Natural killer cell treated with Interleukin-12 subunit alpha and Interleukin-12 subunit beta and Interleukin-15 and Interleukin-18, amount 100 ng/mL, for 72 hours (primary cell): ENCODE measurements at regions not wholly inside any gene's neighbourhood (a gene's known extent, or its start where the extent isn't known, plus 50 kb on each side); places are given as distances from the start of the nearest gene placed in this dataset.
"Not testable (repeated sequence)": the region's sequence is repeated elsewhere in the genome, so short reads cannot be mapped to it uniquely, and the experiment has no call there.

Experiments
- ATAC-seq, 2 donors: fragments of 150-1000 bp; cut with Tn5 transposase in 1 of 2; sonication (Bioruptor Pico), chemical (Tn5 transposase) in 1 of 2; 2 replicates each; pipeline ENCODE4 v1.10.0; 2021
- DNase-seq: peaks from one replicate; pipeline ENCODE4 v3.0.0; 2022; ENCODE audit warnings: low spot score
- H3K27ac Mint-ChIP-seq, 2 donors: 1 replicate in 1 of 2; 2 replicates in 1 of 2; pipeline ENCODE4 v1.8.0; 2022; ENCODE audit warnings: mixed read lengths in 2 of 2, mild to moderate bottlenecking in 1 of 2, moderate library complexity in 1 of 2
- H3K27me3 Mint-ChIP-seq, 2 donors: 1 replicate in 1 of 2; 2 replicates in 1 of 2; pipeline ENCODE4 v1.8.0; 2022; ENCODE audit warnings: mixed read lengths in 2 of 2
- H3K36me3 Mint-ChIP-seq: one replicate; pipeline ENCODE4 v1.8.0; 2022; ENCODE audit warnings: mixed read lengths
- H3K4me1 Mint-ChIP-seq, 2 donors: 1 replicate in 1 of 2; 2 replicates in 1 of 2; pipeline ENCODE4 v1.8.0; 2022; ENCODE audit warnings: low read depth in 2 of 2, mixed read lengths in 2 of 2, mild to moderate bottlenecking in 1 of 2
- H3K4me3 Mint-ChIP-seq: one replicate; pipeline ENCODE4 v1.8.0; 2022; ENCODE audit warnings: mixed read lengths
- H3K9me3 Mint-ChIP-seq: 2 replicates; pipeline ENCODE4 v1.8.0; 2022; ENCODE audit warnings: mixed read lengths

- not testable (repeated sequence) for H3K4me1 Mint-ChIP-seq, H3K4me3 Mint-ChIP-seq, ATAC-seq, DNase-seq, H3K27me3 Mint-ChIP-seq, H3K9me3 Mint-ChIP-seq, H3K27ac Mint-ChIP-seq, H3K36me3 Mint-ChIP-seq
These were observed 255.1 kb downstream of the OR4F29 start for GRCh38 chr1:196366-196765.

GRCh38 chr1:191296-192049, 260.0 kb downstream of the OR4F29 start:
- not testable (repeated sequence) for H3K4me3 Mint-ChIP-seq, H3K36me3 Mint-ChIP-seq
- H3K27ac Mint-ChIP-seq: peak overlapping the region in 1 of 2 donors; percentile 59

GRCh38 chr1:190678-191077, 260.8 kb downstream of the OR4F29 start:
- not testable (repeated sequence) for H3K4me3 Mint-ChIP-seq, ATAC-seq, H3K4me1 Mint-ChIP-seq, H3K27me3 Mint-ChIP-seq, H3K27ac Mint-ChIP-seq, H3K36me3 Mint-ChIP-seq, H3K9me3 Mint-ChIP-seq
- DNase-seq: peak; percentile 45

More at GRCh38 chr1:191296-192049, 260.0 kb downstream of the OR4F29 start:
- not testable (repeated sequence) for H3K9me3 Mint-ChIP-seq, H3K27me3 Mint-ChIP-seq, H3K4me1 Mint-ChIP-seq, ATAC-seq
- peak; percentile 54 for DNase-seq

- not testable (repeated sequence) for H3K27me3 Mint-ChIP-seq, H3K9me3 Mint-ChIP-seq, H3K27ac Mint-ChIP-seq, H3K36me3 Mint-ChIP-seq, DNase-seq, ATAC-seq, H3K4me3 Mint-ChIP-seq, H3K4me1 Mint-ChIP-seq
These were observed 261.6 kb downstream of the OR4F29 start for GRCh38 chr1:189915-190314.

- H3K9me3 Mint-ChIP-seq, H3K4me1 Mint-ChIP-seq, H3K27me3 Mint-ChIP-seq, ATAC-seq, H3K27ac Mint-ChIP-seq, H3K4me3 Mint-ChIP-seq, H3K36me3 Mint-ChIP-seq: not testable (repeated sequence)
- peak; percentile 59 for DNase-seq
These were observed 262.2 kb downstream of the OR4F29 start for GRCh38 chr1:189270-189669.

- not testable (repeated sequence) for H3K4me3 Mint-ChIP-seq, H3K9me3 Mint-ChIP-seq, H3K4me1 Mint-ChIP-seq, H3K27ac Mint-ChIP-seq, ATAC-seq, H3K36me3 Mint-ChIP-seq, H3K27me3 Mint-ChIP-seq
- peak; percentile 34 for DNase-seq
These were observed 264.2 kb downstream of the OR4F29 start for GRCh38 chr1:187298-187697.

GRCh38 chr1:186691-187131, 264.8 kb downstream of the OR4F29 start:
- not testable (repeated sequence) for ATAC-seq, H3K9me3 Mint-ChIP-seq, H3K27ac Mint-ChIP-seq, H3K4me3 Mint-ChIP-seq, H3K36me3 Mint-ChIP-seq, H3K4me1 Mint-ChIP-seq, H3K27me3 Mint-ChIP-seq
- peak; percentile 40 for DNase-seq

- not testable (repeated sequence) for H3K4me3 Mint-ChIP-seq, H3K4me1 Mint-ChIP-seq, H3K27ac Mint-ChIP-seq, H3K36me3 Mint-ChIP-seq, H3K9me3 Mint-ChIP-seq, H3K27me3 Mint-ChIP-seq, DNase-seq, ATAC-seq
These were observed 265.3 kb downstream of the OR4F29 start for GRCh38 chr1:186223-186622.

- not testable (repeated sequence) for H3K27me3 Mint-ChIP-seq, H3K9me3 Mint-ChIP-seq, H3K4me3 Mint-ChIP-seq, H3K36me3 Mint-ChIP-seq, H3K27ac Mint-ChIP-seq, H3K4me1 Mint-ChIP-seq, ATAC-seq
- DNase-seq: peak; percentile 35
These were observed 266.0 kb downstream of the OR4F29 start for GRCh38 chr1:185526-185925.

GRCh38 chr1:184336-184686, 267.2 kb downstream of the OR4F29 start:
- not testable (repeated sequence) for ATAC-seq, H3K9me3 Mint-ChIP-seq, H3K36me3 Mint-ChIP-seq, H3K4me1 Mint-ChIP-seq, H3K4me3 Mint-ChIP-seq, H3K27ac Mint-ChIP-seq, H3K27me3 Mint-ChIP-seq
- DNase-seq: peak; percentile 25

GRCh38 chr1:183620-184335, 267.7 kb downstream of the OR4F29 start:
- not testable (repeated sequence) for H3K27me3 Mint-ChIP-seq, H3K9me3 Mint-ChIP-seq

GRCh38 chr1:183081-183480, 268.4 kb downstream of the OR4F29 start:
- H3K9me3 Mint-ChIP-seq, H3K27ac Mint-ChIP-seq, H3K36me3 Mint-ChIP-seq, ATAC-seq, H3K27me3 Mint-ChIP-seq, H3K4me3 Mint-ChIP-seq, DNase-seq, H3K4me1 Mint-ChIP-seq: not testable (repeated sequence)

More at GRCh38 chr1:183620-184335, 267.7 kb downstream of the OR4F29 start:
- not testable (repeated sequence) for ATAC-seq, H3K4me1 Mint-ChIP-seq, H3K4me3 Mint-ChIP-seq, H3K27ac Mint-ChIP-seq, H3K36me3 Mint-ChIP-seq
- peak; percentile 38 for DNase-seq

- not testable (repeated sequence) for H3K27me3 Mint-ChIP-seq, H3K27ac Mint-ChIP-seq, H3K4me3 Mint-ChIP-seq, H3K36me3 Mint-ChIP-seq, H3K4me1 Mint-ChIP-seq, ATAC-seq, DNase-seq, H3K9me3 Mint-ChIP-seq
These were observed 268.8 kb downstream of the OR4F29 start for GRCh38 chr1:182631-183030.

- H3K9me3 Mint-ChIP-seq, H3K27ac Mint-ChIP-seq, H3K27me3 Mint-ChIP-seq, H3K36me3 Mint-ChIP-seq, H3K4me1 Mint-ChIP-seq, ATAC-seq, H3K4me3 Mint-ChIP-seq: not testable (repeated sequence)
- DNase-seq: peak; percentile 67
These were observed 269.9 kb downstream of the OR4F29 start for GRCh38 chr1:181247-182216.
